NB4 (cell line): ENCODE measurements at regions not wholly inside any gene's neighbourhood (a gene's known extent, or its start where the extent isn't known, plus 50 kb on each side); places are given as distances from the start of the nearest gene placed in this dataset.

Experiments
- CTCF ChIP-seq: IDR thresholded peaks from one replicate; pipeline ENCODE4 v1.5.1; 2012; ENCODE audit warnings: low read depth, low read length
- POLR2A ChIP-seq: IDR thresholded peaks from 2 replicates; pipeline ENCODE4 v1.6.1; 2011; ENCODE audit warnings: mild to moderate bottlenecking; ENCODE audit not compliant: insufficient read length; ENCODE audit errors: extremely low read depth

GRCh38 chr7:24102988-24103387, 181.0 kb upstream of the NPY start:
- no peak for TF ChIP-seq CTCF
- TF ChIP-seq POLR2A: no peak
